PC-9 (cell line): ENCODE measurements at regions not wholly inside any gene's neighbourhood (a gene's known extent, or its start where the extent isn't known, plus 50 kb on each side); places are given as distances from the start of the nearest gene placed in this dataset.

ENCODE experiments used
- EZH2 ChIP-seq: fragments of 200-600 bp; sonication (generic); IDR thresholded peaks from 2 replicates; pipeline ENCODE4 v1.8.0; 2017; ENCODE audit warnings: antibody characterized with exemption, low read depth
- TF ChIP-seq, protein P1 (sequence below): fragments of 200-600 bp; sonication (generic); conservative IDR thresholded peaks from 2 replicates; pipeline ENCODE4 v1.6.1; 2017; ENCODE audit warnings: mixed run types, antibody characterized with exemption, mild to moderate bottlenecking, moderate library complexity

DNA sequence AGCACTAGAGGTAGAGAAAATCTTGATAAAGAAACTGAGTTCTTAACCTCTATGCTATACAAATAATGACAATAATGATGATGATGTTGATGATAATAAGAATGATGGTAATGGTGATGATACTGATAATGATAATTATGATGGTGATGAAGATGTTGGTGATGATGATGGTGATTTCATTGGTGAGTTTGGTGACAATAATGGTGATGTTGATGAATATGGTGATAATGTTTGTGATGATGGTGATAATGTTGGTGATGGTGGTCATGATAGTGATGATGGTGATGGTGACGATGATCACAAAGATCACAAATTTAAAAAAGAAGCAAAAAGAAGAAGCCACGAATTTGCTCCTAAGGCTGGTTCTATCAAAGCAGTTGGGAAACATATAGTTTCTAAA lies 519.0 kb upstream of the C16orf82 start:
- TF ChIP-seq, protein P1, sequence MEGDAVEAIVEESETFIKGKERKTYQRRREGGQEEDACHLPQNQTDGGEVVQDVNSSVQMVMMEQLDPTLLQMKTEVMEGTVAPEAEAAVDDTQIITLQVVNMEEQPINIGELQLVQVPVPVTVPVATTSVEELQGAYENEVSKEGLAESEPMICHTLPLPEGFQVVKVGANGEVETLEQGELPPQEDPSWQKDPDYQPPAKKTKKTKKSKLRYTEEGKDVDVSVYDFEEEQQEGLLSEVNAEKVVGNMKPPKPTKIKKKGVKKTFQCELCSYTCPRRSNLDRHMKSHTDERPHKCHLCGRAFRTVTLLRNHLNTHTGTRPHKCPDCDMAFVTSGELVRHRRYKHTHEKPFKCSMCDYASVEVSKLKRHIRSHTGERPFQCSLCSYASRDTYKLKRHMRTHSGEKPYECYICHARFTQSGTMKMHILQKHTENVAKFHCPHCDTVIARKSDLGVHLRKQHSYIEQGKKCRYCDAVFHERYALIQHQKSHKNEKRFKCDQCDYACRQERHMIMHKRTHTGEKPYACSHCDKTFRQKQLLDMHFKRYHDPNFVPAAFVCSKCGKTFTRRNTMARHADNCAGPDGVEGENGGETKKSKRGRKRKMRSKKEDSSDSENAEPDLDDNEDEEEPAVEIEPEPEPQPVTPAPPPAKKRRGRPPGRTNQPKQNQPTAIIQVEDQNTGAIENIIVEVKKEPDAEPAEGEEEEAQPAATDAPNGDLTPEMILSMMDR: no peak
- TF ChIP-seq EZH2: no peak
